GM12878 (cell line): ENCODE measurements at regions not wholly inside any gene's neighbourhood (a gene's known extent, or its start where the extent isn't known, plus 50 kb on each side); places are given as distances from the start of the nearest gene placed in this dataset.

Experiments used
- ATAC-seq: fragments of 200-7000 bp; cut with Tn5 transposase; 3 replicates; pipeline ENCODE4 v1.9.1; 2020; ENCODE audit warnings: mild to moderate bottlenecking, moderate library complexity
- BruUV-seq: library from RNA; stranded (reverse); fragments of 400-500 nt; replicated peaks from 2 replicates; lab custom pipeline; 2021; lab: Mats Ljungman, UMichigan
- CTCF ChIA-PET: fragments of 300-600 bp; sonication (Branson Sonifier 250); formaldehyde crosslinking; extraction: SDS; loops from one replicate; lab custom pipeline; 2021; ENCODE audit warnings: inconsistent platforms; lab: Yijun Ruan, JAX
- POLR2A ChIA-PET: fragments of 350-600 bp; formaldehyde crosslinking; extraction: SDS; loops from one replicate; lab custom pipeline; 2021; ENCODE audit warnings: inconsistent platforms; lab: Charles Lee
- RAD21 ChIA-PET: fragments of 300-600 bp; sonication (Branson Sonifier 250); formaldehyde crosslinking; loops from one replicate; lab custom pipeline; 2023; ENCODE audit warnings: antibody characterized with exemption; ENCODE audit not compliant: unreplicated experiment; lab: Charles Lee
- SMC1A ChIA-PET: fragments of 300-600 bp; sonication (Branson Sonifier 250); formaldehyde crosslinking; loops from one replicate; lab custom pipeline; 2023; ENCODE audit not compliant: unreplicated experiment, uncharacterized antibody; lab: Charles Lee
- DNase-seq: peaks from one replicate; pipeline ENCODE4 v3.0.0-alpha.2; 2011; ENCODE audit warnings: low read depth, low spot score
- FAIRE-seq: peaks from 3 replicates; lab custom pipeline; 2011; peaks lifted over from hg19 to GRCh38; lab: Jason Lieb, UNC
- H2AFZ ChIP-seq: 2 replicates; pipeline ENCODE4 v1.6.0; 2011; ENCODE audit warnings: low read depth, low read length, control low read depth; ENCODE audit not compliant: control insufficient read depth
- H3K27ac ChIP-seq: 2 replicates; pipeline ENCODE4 v1.5.1; 2011; ENCODE audit warnings: control low read depth; ENCODE audit not compliant: control insufficient read depth, insufficient read depth
- H3K27me3 ChIP-seq, 2 experiments: replicated peaks in 1 of 2; 2 replicates each; pipeline versions ENCODE4 v1.6.0 to v1.6.1; 2011; ENCODE audit warnings: low read length in 1 of 2; ENCODE audit not compliant: control insufficient read depth in 2 of 2, insufficient read depth in 2 of 2
- H3K36me3 ChIP-seq, 2 experiments: 2 replicates each; pipeline ENCODE4 v1.5.1; 2011; ENCODE audit warnings: low read length in 1 of 2; ENCODE audit not compliant: control insufficient read depth in 2 of 2, insufficient read depth in 2 of 2
- H3K4me1 ChIP-seq: 2 replicates; pipeline ENCODE4 v1.6.1; 2011; ENCODE audit warnings: mild to moderate bottlenecking, low read length, moderate library complexity, mixed read lengths; ENCODE audit not compliant: control insufficient read depth, insufficient read depth
- H3K4me2 ChIP-seq: 2 replicates; pipeline ENCODE4 v1.6.0; 2011; ENCODE audit warnings: control low read depth; ENCODE audit not compliant: control insufficient read depth, insufficient read depth
- H3K4me3 ChIP-seq: fragments of 200-600 bp; sonication (generic); 2 replicates; pipeline ENCODE4 v1.5.1; 2016
- H3K79me2 ChIP-seq: 2 replicates; pipeline ENCODE4 v1.6.0; 2011; ENCODE audit warnings: low read length; ENCODE audit not compliant: control insufficient read depth, insufficient read depth
- H3K9ac ChIP-seq: 2 replicates; pipeline ENCODE4 v1.8.0; 2011; ENCODE audit warnings: low read length, control low read depth, mixed read lengths; ENCODE audit not compliant: control insufficient read depth, insufficient read depth
- H3K9me3 ChIP-seq: replicated peaks from 3 replicates; pipeline ENCODE4 v1.5.1; 2011; ENCODE audit warnings: mild to moderate bottlenecking, low read length; ENCODE audit not compliant: control insufficient read depth, insufficient read depth
- H4K20me1 ChIP-seq: 2 replicates; pipeline ENCODE4 v1.6.0; 2011; ENCODE audit not compliant: control insufficient read depth, insufficient read depth
- ASH2L ChIP-seq: fragments of 300-600, 200-600 bp; sonication (generic); IDR thresholded peaks from 2 replicates; pipeline ENCODE4 v1.6.1; 2017; ENCODE audit warnings: low read depth, mild to moderate bottlenecking, borderline replicate concordance
- CHD2 ChIP-seq: IDR thresholded peaks from 2 replicates; pipeline ENCODE4 v1.6.1; 2011; ENCODE audit warnings: low read depth, low read length, improper control_type of control experiment, borderline replicate concordance
- CREB1 ChIP-seq: IDR thresholded peaks from 2 replicates; pipeline ENCODE4 v1.6.1; 2012; ENCODE audit warnings: low read depth, mild to moderate bottlenecking, inconsistent platforms
- DPF2 ChIP-seq: fragments of 450-650 bp; IDR thresholded peaks from 2 replicates; pipeline ENCODE4 v1.6.1; 2017; ENCODE audit warnings: mild to moderate bottlenecking
- E2F4 ChIP-seq: IDR thresholded peaks from 2 replicates; pipeline ENCODE4 v1.6.1; 2012; ENCODE audit warnings: low read depth, low read length, improper control_type of control experiment
- MYC ChIP-seq: IDR thresholded peaks from 2 replicates; pipeline ENCODE4 v1.6.1; 2011; ENCODE audit warnings: mild to moderate bottlenecking, low read length, moderate library complexity, inconsistent platforms; ENCODE audit not compliant: insufficient read depth, insufficient replicate concordance, insufficient read length, severe bottlenecking
- NR2F1 ChIP-seq: fragments of 450-650 bp; conservative IDR thresholded peaks from 2 replicates; pipeline ENCODE4 v1.6.1; 2017; ENCODE audit warnings: mild to moderate bottlenecking
- SMC3 ChIP-seq: IDR thresholded peaks from 2 replicates; pipeline ENCODE4 v1.6.1; 2011; ENCODE audit warnings: low read length, improper control_type of control experiment, borderline replicate concordance
- USF1 ChIP-seq: IDR thresholded peaks from 2 replicates; pipeline ENCODE4 v1.6.1; 2011; ENCODE audit warnings: borderline replicate concordance, low read depth, mild to moderate bottlenecking, moderate library complexity, mixed read lengths, low read length; ENCODE audit not compliant: insufficient read depth; ENCODE audit errors: extremely low read length
- USF2 ChIP-seq: IDR thresholded peaks from 2 replicates; pipeline ENCODE4 v1.6.1; 2011; ENCODE audit warnings: low read depth, low read length, improper control_type of control experiment, borderline replicate concordance
- WGBS: methylation state at CpG from one replicate; pipeline ENCODE4 v1.1.6; 2016; ENCODE audit warnings: low lambda C conversion rate; ENCODE audit not compliant: insufficient replicate concordance, insufficient coverage; ENCODE audit errors: missing lambda C conversion rate; 5-methylcytosine and 5-hydroxymethylcytosine counted together
- in situ Hi-C: fragments of 300-500 bp; cut with MboI; formaldehyde crosslinking; loops from 9 replicates; pipeline ENCODE4 v1.14.3; 2018; ENCODE audit warnings: mixed read lengths
- intact Hi-C: fragments of 100-400 bp; cut with micrococcal nuclease; formaldehyde crosslinking; loops from one replicate; pipeline ENCODE4 v1.14.2; 2022; ENCODE audit not compliant: unreplicated experiment

GRCh38 chr1:95733031-95733430, 499.0 kb downstream of the RWDD3 start (continued):
- TF ChIP-seq NR2F1 (no peak), USF2 (no peak), SMC3 (no peak), ASH2L (no peak), CREB1 (no peak)
- TF ChIP-seq, all 136 proteins: peak for 0

GRCh38 chr1:95733671-95734070, 499.7 kb downstream of the RWDD3 start:
- CTCF ChIA-PET, result no interaction called here
- FAIRE-seq, result no peak

More at GRCh38 chr1:95733671-95734070, 499.7 kb downstream of the RWDD3 start:
- no peaks in the 10 kb centered on the region for H3K36me3 ChIP-seq
- H3K79me2 ChIP-seq, result no peaks in the 10 kb centered on the region
- no peak for ATAC-seq
- no peaks in the 10 kb centered on the region for H3K9me3 ChIP-seq
- H2AFZ ChIP-seq, result no peak overlapping the region
- TF ChIP-seq USF1 (no peak), DPF2 (no peak), E2F4 (no peak), MYC (no peak), CHD2 (no peak)
- intact Hi-C loops (no loop called here), in situ Hi-C loops (no loop called here)
- H3K27me3 ChIP-seq, result no peaks in the 10 kb centered on the region
- DNase-seq, result no peak
- H3K4me3 ChIP-seq, result no peak overlapping the region
- 49% methylated on average over 6 of the region's 6 CpGs for WGBS
- H3K9ac ChIP-seq, result no peak overlapping the region
- no peak overlapping the region for H3K27ac ChIP-seq
- RAD21 ChIA-PET, result interaction anchor here (0.7 kb wide), 1 partner anchor 468 kb away, joined by 3 read pairs; no protein-coding TSS in a partner anchor
- H3K4me2 ChIP-seq, result no peak overlapping the region
- no peaks in the 10 kb centered on the region for H4K20me1 ChIP-seq
- POLR2A ChIA-PET, result no interaction called here
- H3K4me1 ChIP-seq, result no peaks in the 10 kb centered on the region
- no TSS peak for BruUV-seq
- SMC1A ChIA-PET, result interaction anchor here (1.2 kb wide), 1 partner anchor 33 kb away, joined by 3 read pairs; no protein-coding TSS in a partner anchor
